Smooth muscle cell (in vitro differentiated cells): ENCODE measurements at regions not wholly inside any gene's neighbourhood (a gene's known extent, or its start where the extent isn't known, plus 50 kb on each side); places are given as distances from the start of the nearest gene placed in this dataset.
"Not testable (repeated sequence)": the region's sequence is repeated elsewhere in the genome, so short reads cannot be mapped to it uniquely, and the experiment has no call there.

Experiments
- DNase-seq: peaks from one replicate; lab custom pipeline; 2025; ENCODE audit not compliant: unreplicated experiment; lab: John Stamatoyannopoulos, UW
- H2AFZ ChIP-seq: fragments of 200-600 bp; sonication (generic); 2 replicates; pipeline ENCODE4 v1.6.0; 2016; ENCODE audit warnings: antibody characterized with exemption, low read depth, mild to moderate bottlenecking
- H3F3A ChIP-seq: fragments of 200-600 bp; sonication (generic); 2 replicates; pipeline ENCODE4 v1.6.0; 2017; ENCODE audit warnings: antibody characterized with exemption, low read depth
- H3K27ac ChIP-seq: fragments of 200-600 bp; sonication (generic); 2 replicates; pipeline ENCODE4 v1.5.1; 2016; ENCODE audit warnings: low read depth, mild to moderate bottlenecking
- H3K27me3 ChIP-seq: fragments of 200-600 bp; sonication (generic); 2 replicates; pipeline ENCODE4 v1.6.1; 2016; ENCODE audit warnings: low read depth, mild to moderate bottlenecking
- H3K36me3 ChIP-seq: fragments of 200-600 bp; sonication (generic); 2 replicates; pipeline ENCODE4 v1.5.1; 2016; ENCODE audit warnings: low read depth
- H3K4me1 ChIP-seq: fragments of 200-600 bp; sonication (generic); 2 replicates; pipeline ENCODE4 v1.5.1; 2016; ENCODE audit warnings: low read depth
- H3K4me2 ChIP-seq: fragments of 200-600 bp; sonication (generic); 2 replicates; pipeline ENCODE4 v1.6.0; 2016; ENCODE audit warnings: mild to moderate bottlenecking
- H3K4me3 ChIP-seq: fragments of 200-600 bp; sonication (generic); 2 replicates; pipeline ENCODE4 v1.5.1; 2016; ENCODE audit warnings: mild to moderate bottlenecking
- H3K79me2 ChIP-seq: fragments of 200-600 bp; sonication (generic); 2 replicates; pipeline ENCODE4 v1.6.0; 2016; ENCODE audit warnings: low read depth, mild to moderate bottlenecking
- H3K9ac ChIP-seq: fragments of 200-600 bp; sonication (generic); 2 replicates; pipeline ENCODE4 v1.6.0; 2016; ENCODE audit warnings: low read depth
- H3K9me3 ChIP-seq: fragments of 200-600 bp; sonication (generic); replicated peaks from 2 replicates; pipeline ENCODE4 v1.5.1; 2016; ENCODE audit warnings: low read depth
- H4K20me1 ChIP-seq: fragments of 200-600 bp; sonication (generic); 2 replicates; pipeline ENCODE4 v1.6.0; 2016; ENCODE audit warnings: low read depth
- WGBS: methylation state at CpG from one replicate; pipeline ENCODE4 v1.1.7; 2016; ENCODE audit warnings: low lambda C conversion rate; 5-methylcytosine and 5-hydroxymethylcytosine counted together
- TF ChIP-seq, protein P1 (sequence below): fragments of 200-600 bp; sonication (generic); IDR thresholded peaks from 2 replicates; pipeline ENCODE4 v1.5.1; 2017; ENCODE audit warnings: borderline replicate concordance, mild to moderate bottlenecking, antibody characterized with exemption; ENCODE audit not compliant: insufficient read depth, poor library complexity, severe bottlenecking

DNA sequence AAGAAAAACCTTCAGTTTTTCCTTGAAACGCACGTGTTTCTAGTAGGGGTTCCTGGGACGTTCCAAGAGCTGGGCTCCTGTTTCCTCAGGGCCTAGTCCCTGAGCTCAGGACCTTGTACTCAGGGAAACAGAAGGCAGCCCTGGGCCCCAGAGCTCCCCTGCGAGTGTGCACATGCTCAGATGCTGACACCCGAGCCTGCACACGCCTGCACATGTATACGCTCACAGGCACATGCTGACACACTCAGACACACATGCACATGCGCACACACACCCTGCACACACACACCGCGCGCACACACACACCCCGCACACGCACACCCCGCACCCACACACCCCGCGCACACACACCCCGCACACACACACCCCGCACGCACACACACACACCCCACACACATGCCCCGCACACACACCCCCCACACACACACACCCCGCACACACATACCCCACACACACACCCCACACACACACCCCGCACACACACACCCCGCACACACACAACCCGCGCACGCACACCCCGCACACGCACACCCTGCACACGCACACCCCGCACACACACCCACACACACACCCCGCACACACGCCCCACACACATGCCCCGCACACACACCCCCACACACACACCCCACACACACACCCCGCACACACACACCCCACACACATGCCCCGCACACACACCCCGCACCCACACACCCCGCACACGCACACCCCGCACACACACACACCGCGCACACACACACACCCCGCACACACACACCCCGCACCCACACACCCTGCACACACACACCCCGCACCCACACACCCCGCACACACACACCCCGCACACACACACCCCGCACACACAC, 52.2 kb downstream of the CALML3 start:
- 61% methylated on average over 9 of the region's 47 CpGs for WGBS
- no peaks in the 10 kb centered on the region for H4K20me1 ChIP-seq
- H3K27me3 ChIP-seq = no peaks in the 10 kb centered on the region
- no peak for DNase-seq
- H3K4me1 ChIP-seq = peaks cover 11% of the 10 kb centered on the region
- H2AFZ ChIP-seq = peak overlapping the region; percentile 87
- TF ChIP-seq, protein P1, sequence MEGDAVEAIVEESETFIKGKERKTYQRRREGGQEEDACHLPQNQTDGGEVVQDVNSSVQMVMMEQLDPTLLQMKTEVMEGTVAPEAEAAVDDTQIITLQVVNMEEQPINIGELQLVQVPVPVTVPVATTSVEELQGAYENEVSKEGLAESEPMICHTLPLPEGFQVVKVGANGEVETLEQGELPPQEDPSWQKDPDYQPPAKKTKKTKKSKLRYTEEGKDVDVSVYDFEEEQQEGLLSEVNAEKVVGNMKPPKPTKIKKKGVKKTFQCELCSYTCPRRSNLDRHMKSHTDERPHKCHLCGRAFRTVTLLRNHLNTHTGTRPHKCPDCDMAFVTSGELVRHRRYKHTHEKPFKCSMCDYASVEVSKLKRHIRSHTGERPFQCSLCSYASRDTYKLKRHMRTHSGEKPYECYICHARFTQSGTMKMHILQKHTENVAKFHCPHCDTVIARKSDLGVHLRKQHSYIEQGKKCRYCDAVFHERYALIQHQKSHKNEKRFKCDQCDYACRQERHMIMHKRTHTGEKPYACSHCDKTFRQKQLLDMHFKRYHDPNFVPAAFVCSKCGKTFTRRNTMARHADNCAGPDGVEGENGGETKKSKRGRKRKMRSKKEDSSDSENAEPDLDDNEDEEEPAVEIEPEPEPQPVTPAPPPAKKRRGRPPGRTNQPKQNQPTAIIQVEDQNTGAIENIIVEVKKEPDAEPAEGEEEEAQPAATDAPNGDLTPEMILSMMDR = no peak
- no peaks in the 10 kb centered on the region for H3K79me2 ChIP-seq
- H3K27ac ChIP-seq = no peak overlapping the region
- H3F3A ChIP-seq = peaks cover 6% of the 10 kb centered on the region
- H3K36me3 ChIP-seq = no peaks in the 10 kb centered on the region
- H3K9ac ChIP-seq = no peak overlapping the region
- no peaks in the 10 kb centered on the region for H3K9me3 ChIP-seq
- no peak overlapping the region for H3K4me3 ChIP-seq
- H3K4me2 ChIP-seq = no peak overlapping the region

DNA sequence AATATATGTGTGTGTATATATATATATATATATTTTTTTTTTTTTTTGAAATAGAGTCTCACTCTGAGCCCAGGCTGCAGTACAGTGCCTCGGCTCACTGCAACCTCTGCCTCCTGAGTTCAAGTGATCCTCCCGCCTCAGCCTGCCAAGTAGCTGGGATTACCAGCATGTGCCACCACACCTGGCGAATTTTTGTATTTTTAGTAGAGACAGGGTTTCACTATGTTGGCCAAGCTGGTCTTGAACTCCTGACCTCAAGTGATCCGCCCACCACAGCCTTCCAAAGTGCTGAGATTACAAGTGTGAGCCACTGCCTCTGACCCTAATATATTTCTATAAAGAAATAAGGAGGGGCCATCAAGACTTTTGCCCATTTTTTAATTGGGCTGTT, 55.3 kb downstream of the CALML3 start:
- not testable (repeated sequence) for H3K79me2 ChIP-seq, H3K27ac ChIP-seq, H2AFZ ChIP-seq, H3K9ac ChIP-seq, DNase-seq, H4K20me1 ChIP-seq, H3K27me3 ChIP-seq, H3F3A ChIP-seq, H3K4me2 ChIP-seq, H3K9me3 ChIP-seq, H3K36me3 ChIP-seq, H3K4me3 ChIP-seq
- WGBS = 81% methylated on average over 4 of the region's 4 CpGs
- H3K4me1 ChIP-seq = peaks cover 26% of the 10 kb centered on the region

DNA sequence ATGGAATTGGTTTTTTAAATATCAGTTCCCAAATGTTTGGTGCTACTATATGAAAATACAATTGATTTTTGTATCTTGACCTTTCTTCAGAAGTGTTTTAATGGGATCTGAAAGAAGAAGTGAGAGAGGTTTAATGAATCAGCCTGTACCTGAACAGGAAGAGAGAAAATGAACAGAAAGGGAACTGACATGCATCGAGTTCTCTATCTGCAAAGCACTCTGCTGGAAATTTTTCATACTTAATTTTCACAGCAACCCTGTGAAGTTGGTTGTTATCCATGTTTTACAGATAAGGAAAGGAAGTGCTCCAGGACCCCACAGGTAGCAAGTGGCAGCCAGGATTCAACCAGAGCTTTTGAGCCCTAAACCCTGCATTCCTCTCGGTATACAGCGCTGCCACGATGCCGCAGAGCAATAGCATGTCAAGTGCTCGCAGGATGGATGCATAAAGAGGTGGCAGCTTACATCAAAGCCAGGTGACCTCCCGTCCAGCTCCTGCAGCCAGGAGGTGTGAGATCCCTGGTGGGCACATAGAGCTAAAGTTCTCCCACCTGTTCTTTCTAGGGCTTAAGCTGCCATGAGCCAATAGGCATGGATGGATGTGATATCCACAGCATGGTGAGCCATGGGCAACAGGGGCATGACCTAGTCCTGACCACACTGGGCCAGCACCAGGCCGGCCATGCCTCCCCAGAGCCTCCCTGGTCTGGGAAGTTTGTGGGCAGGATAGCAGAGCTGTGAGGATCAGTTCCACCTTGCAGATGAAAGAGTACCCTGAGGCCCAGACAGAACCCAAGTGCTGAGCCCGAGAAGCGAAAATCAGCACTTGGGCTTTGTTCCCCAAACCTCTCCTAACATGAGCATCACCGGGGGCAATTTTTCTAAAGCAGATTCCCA, 57.2 kb downstream of the CALML3 start:
- no peak overlapping the region for H3K4me3 ChIP-seq
- H3K4me2 ChIP-seq = peak overlapping the region; percentile 14
- TF ChIP-seq, protein P1 = no peak
- H3F3A ChIP-seq = peaks cover 21% of the 10 kb centered on the region
- H3K27ac ChIP-seq = peak overlapping the region; percentile 83
- peaks cover 39% of the 10 kb centered on the region for H3K4me1 ChIP-seq
- DNase-seq = no peak
- no peak overlapping the region for H2AFZ ChIP-seq
- no peaks in the 10 kb centered on the region for H4K20me1 ChIP-seq
- H3K36me3 ChIP-seq = no peaks in the 10 kb centered on the region
- no peaks in the 10 kb centered on the region for H3K9me3 ChIP-seq
- 90% methylated on average over 11 of the region's 11 CpGs for WGBS
- no peaks in the 10 kb centered on the region for H3K27me3 ChIP-seq
- H3K79me2 ChIP-seq = no peaks in the 10 kb centered on the region
- H3K9ac ChIP-seq = no peak overlapping the region

DNA sequence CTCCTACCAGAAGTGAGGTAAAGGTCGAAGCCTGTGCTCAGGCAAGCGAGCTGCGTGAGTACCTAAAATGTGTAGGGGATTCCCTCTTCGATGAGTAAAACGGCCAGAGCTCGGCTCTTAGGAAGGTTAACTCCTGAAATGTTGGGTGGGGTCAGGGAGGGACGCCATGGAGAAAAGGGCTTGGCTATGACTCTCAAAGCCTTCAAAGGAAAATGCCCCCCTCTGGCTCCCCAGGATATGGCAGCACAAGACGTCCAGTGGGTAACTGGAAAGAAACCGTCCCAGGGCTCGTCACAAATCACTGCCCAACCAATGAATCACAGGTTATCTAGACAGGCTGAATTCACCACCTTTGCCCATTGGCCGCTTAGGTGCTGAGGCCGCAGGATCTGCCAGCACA, 58.0 kb downstream of the CALML3 start:
- no peaks in the 10 kb centered on the region for H3K9me3 ChIP-seq
- no peak overlapping the region for H3K4me3 ChIP-seq
- H3K36me3 ChIP-seq = no peaks in the 10 kb centered on the region
- H3K79me2 ChIP-seq = no peaks in the 10 kb centered on the region
- DNase-seq = no peak
- 51% methylated on average over 12 of the region's 12 CpGs for WGBS
- no peaks in the 10 kb centered on the region for H3K27me3 ChIP-seq
- TF ChIP-seq, protein P1 = peak; percentile 32
- H3K4me1 ChIP-seq = peaks cover 39% of the 10 kb centered on the region
- H3K9ac ChIP-seq = no peak overlapping the region
- no peak overlapping the region for H2AFZ ChIP-seq
- peaks cover 21% of the 10 kb centered on the region for H3F3A ChIP-seq
- peak overlapping the region; percentile 14 for H3K4me2 ChIP-seq
- H3K27ac ChIP-seq = peak overlapping the region; percentile 83
- no peaks in the 10 kb centered on the region for H4K20me1 ChIP-seq
